ENCODE measurements at regions not wholly inside any gene's neighbourhood (a gene's known extent, or its start where the extent isn't known, plus 50 kb on each side); places are given as distances from the start of the nearest gene placed in this dataset.
A peak's percentile ranks its signal among the peaks of the same experiment; 100 is the strongest.
"Not testable (repeated sequence)": the region's sequence is repeated elsewhere in the genome, so short reads cannot be mapped to it uniquely, and the experiment has no call there.

GRCh38 chr2:77831898-77832297, 309.7 kb upstream of the LRRTM4 start:
- DNase-seq (ENCODE audit: low read depth in 4 of 4, low spot score in 3 of 4) = no peak

DNA sequence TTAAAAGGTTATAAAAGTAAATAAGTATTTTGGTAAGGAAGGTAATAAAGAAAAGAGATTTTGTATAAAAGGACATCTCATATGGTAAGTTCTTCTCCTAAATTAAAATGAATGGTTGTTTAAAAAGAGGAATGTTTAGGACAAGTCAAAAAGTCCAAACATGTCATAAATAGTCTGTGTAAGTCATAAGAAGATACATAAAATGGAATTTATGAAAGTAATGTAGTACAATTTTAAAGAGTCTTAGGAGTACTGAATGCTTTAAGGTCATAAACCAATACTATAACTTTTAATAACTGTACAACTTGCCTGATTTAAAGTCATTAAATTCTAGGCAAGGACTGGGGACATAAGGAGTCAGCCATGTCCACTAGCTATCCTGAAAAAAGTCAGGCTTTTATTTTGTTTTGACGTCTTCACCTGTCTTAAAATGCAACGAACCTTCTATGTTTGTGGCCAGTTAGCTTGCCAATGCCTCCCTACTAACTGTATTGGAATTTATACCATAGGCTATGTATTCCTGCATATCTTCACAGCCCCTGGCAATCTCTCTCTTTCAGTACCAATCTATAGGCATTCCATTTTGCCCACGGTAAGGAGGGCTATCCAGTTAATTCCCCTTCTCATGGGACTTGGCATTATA, 312.3 kb upstream of the LRRTM4 start:
- DNase-seq (ENCODE audit: low read depth in 4 of 4, low spot score in 3 of 4) = no peak

DNA sequence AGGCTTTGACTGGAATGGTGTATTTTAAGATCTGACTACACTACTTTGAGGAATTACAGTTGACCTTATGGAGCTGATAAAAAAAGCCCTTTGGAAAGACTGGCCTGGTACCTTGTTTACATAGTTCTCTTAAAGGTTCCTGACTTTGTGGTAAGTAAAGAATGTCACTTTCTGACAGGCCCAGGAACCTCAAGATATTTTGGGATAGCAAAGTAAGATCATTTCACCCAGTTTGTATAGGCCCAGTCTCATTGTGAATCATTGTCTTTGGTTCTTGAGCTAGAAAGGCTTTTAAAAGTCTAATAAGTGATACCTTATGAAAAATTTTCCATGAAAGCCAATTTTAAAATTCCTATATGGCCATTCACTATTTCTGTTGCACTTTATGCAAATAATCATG, 316.3 kb upstream of the LRRTM4 start:
- DNase-seq (ENCODE audit: low read depth in 4 of 4, low spot score in 3 of 4) = no peak

DNA sequence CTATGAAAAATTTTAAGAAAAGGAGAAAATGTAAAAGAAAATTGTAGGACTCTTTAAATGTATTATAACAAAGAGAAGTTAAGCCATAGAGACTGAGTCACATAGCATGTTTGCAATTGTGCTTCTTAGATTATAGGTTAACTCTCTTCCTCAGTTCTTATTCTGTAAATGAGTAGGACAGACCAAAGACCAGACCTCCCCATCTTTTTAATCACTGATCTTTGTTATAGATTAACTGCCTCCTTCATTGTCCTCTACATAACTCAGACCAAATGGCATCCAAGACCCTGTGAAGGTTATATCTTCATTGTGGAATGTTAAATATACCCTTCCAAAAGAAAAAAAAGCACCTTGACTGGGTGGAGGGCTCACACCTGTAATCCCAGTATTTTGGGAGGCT, 316.9 kb upstream of the LRRTM4 start:
- peak in 2 of 4 donors; percentile 0 to 5 for DNase-seq (ENCODE audit: low read depth in 4 of 4, low spot score in 3 of 4)

- no peak for DNase-seq (ENCODE audit: low read depth in 4 of 4, low spot score in 3 of 4)
These were observed 339.9 kb upstream of the LRRTM4 start for GRCh38 chr2:77862120-77862519.

GRCh38 chr2:77864426-77864825, 342.2 kb upstream of the LRRTM4 start:
- DNase-seq (ENCODE audit: low read depth in 4 of 4, low spot score in 3 of 4) = no peak

- DNase-seq (ENCODE audit: low read depth in 4 of 4, low spot score in 3 of 4) = no peak
These were observed 344.5 kb upstream of the LRRTM4 start for GRCh38 chr2:77866661-77867060.

DNA sequence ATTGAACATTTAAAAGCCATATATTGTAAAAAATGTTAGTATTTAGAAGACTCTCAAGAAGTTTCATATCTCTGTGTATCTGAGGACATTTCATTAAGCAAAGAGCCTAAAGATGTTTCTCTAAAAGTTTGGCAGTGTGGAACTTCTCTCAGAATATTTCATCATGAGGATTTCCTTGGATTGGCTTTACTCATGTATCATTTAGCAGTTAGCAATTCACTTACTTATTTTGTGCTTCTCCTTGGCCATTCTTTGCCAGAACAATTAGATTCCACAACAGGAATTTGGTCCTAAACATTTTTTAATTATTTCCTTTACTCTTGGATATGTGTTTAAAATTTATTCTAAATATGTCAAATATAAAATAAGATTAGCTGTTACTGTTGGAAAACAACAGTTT, 345.0 kb upstream of the LRRTM4 start:
- no peak for DNase-seq (ENCODE audit: low read depth in 4 of 4, low spot score in 3 of 4)

- DNase-seq (ENCODE audit: low read depth in 4 of 4, low spot score in 3 of 4) = no peak
These were observed 351.3 kb upstream of the LRRTM4 start for GRCh38 chr2:77873506-77873905.

DNA sequence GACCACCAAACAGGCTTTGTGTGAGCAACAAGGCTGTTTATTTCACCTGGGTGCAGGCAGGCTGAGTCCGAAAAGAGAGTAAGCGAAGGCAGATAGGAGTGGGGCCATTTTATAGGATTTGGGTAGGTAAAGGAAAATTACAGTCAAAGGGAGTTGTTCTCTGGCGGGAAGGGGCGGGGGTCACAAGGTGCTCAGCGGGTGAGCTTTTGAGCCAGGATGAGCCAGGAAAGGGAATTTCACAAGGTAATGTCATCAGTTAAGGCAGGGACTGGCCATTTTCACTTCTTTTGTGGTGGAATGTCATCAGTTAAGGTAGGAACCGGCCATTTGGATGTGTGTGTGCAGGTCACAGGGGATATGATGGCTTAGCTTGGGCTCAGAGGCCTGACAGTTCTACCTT, 378.0 kb upstream of the LRRTM4 start:
- DNase-seq (ENCODE audit: low read depth in 4 of 4, low spot score in 3 of 4) = not testable (repeated sequence)

- no peak for DNase-seq (ENCODE audit: low read depth in 4 of 4, low spot score in 3 of 4)
These were observed 388.0 kb upstream of the LRRTM4 start for GRCh38 chr2:77910136-77910535.

- DNase-seq (ENCODE audit: low read depth in 4 of 4, low spot score in 3 of 4) = no peak
These were observed 398.7 kb upstream of the LRRTM4 start for GRCh38 chr2:77920838-77921366.

GRCh38 chr2:77922567-77922966, 400.4 kb upstream of the LRRTM4 start:
- no peak for DNase-seq (ENCODE audit: low read depth in 4 of 4, low spot score in 3 of 4)

- DNase-seq (ENCODE audit: low read depth in 4 of 4, low spot score in 3 of 4) = no peak
These were observed 415.2 kb upstream of the LRRTM4 start for GRCh38 chr2:77937366-77937765.

DNA sequence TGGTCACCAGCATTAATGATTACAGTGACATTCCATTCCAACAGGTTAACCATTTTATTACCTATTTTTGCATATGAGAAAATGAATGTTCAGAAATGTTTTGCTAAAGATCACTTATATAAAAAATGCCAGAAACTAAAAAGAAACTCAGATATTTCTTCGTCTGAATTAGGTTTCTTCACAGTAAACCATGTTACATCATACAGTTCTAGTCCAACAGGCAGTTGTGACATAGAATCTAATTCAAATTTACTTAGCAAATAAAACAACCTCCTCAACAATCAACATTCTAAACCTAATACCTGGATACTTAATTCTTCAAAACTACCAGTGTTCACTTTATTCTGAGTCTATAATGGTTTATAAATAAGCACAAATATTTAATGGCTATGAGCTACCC, 416.3 kb upstream of the LRRTM4 start:
- no peak for DNase-seq (ENCODE audit: low read depth in 4 of 4, low spot score in 3 of 4)

DNA sequence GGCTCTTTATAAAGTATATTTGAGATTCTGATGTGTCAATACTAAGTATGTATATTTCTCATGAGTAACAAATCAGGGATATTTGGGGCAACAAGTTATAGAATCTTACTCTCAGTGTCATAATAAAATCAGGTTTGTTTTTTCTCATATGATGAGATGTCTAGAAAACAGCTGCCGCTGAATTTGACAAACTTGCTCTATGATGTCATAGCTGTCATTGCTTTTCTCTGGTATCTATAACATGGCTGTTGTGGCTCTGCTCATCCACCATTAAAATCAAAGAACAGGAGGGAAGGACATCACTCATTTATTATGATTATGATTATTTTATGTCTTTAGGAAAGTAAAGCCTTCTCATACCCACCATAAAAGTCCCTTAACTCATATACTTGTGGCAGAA, 417.2 kb upstream of the LRRTM4 start:
- no peak for DNase-seq (ENCODE audit: low read depth in 4 of 4, low spot score in 3 of 4)

- no peak for DNase-seq (ENCODE audit: low read depth in 4 of 4, low spot score in 3 of 4)
These were observed 417.6 kb upstream of the LRRTM4 start for GRCh38 chr2:77939801-77940200.

GRCh38 chr2:77954931-77955330, 432.8 kb upstream of the LRRTM4 start:
- DNase-seq (ENCODE audit: low read depth in 4 of 4, low spot score in 3 of 4) = no peak

GRCh38 chr2:77962943-77963342, 440.8 kb upstream of the LRRTM4 start:
- DNase-seq (ENCODE audit: low read depth in 4 of 4, low spot score in 3 of 4) = no peak

DNA sequence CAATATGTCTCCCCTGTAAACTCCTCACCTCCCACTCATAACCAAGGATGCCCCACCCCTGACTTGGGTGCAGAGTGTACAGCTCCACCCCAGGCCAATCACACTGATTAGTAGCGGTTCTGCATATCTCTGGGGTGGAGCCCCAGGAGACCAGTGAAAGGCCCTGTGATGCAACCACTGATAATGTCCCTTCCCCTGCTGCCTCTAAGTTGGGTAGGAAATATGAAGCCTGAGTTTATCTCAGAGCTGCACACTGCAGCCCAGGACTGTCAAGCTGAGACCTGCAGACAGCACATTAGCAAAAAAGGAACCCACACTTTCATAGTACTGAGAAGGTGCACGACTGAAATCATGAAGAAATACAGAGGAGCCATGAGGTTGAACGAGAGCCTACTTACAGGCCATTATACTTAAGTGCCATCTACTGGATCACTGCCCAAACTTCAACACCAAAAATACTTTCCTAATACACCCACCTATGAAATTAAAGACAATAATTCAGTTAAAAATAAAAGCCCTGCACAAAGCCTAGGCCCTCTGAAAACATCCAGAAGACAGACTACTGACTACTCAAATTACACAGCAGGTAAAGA, 455.4 kb upstream of the LRRTM4 start:
- DNase-seq (ENCODE audit: low read depth in 4 of 4, low spot score in 3 of 4) = no peak

GRCh38 chr2:77995161-77995560, 473.0 kb upstream of the LRRTM4 start:
- DNase-seq (ENCODE audit: low read depth in 4 of 4, low spot score in 3 of 4) = no peak

GRCh38 chr2:77999376-77999775, 477.2 kb upstream of the LRRTM4 start:
- DNase-seq (ENCODE audit: low read depth in 4 of 4, low spot score in 3 of 4) = no peak

DNA sequence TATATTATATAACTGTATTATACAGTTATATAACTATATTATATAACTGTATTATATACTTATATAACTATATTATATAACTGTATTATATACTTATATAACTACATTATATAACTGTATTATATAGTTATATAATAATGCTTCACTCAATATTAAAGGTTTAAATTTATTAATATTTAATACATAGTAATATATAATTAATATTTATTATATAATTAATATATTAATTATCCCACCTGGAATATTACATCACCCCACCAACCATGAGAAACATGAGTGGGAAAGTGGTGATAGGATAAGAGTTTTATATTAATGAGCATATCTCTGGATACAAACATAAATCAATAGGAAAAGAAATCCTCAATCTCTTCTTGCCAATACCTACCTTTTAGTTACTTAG, 487.1 kb upstream of the LRRTM4 start:
- no peak for DNase-seq (ENCODE audit: low read depth in 4 of 4, low spot score in 3 of 4)
